ENCODE measurements at regions not wholly inside any gene's neighbourhood (a gene's known extent, or its start where the extent isn't known, plus 50 kb on each side); places are given as distances from the start of the nearest gene placed in this dataset.
A peak's percentile ranks its signal among the peaks of the same experiment; 100 is the strongest.
"Not testable (repeated sequence)": the region's sequence is repeated elsewhere in the genome, so short reads cannot be mapped to it uniquely, and the experiment has no call there.

DNA sequence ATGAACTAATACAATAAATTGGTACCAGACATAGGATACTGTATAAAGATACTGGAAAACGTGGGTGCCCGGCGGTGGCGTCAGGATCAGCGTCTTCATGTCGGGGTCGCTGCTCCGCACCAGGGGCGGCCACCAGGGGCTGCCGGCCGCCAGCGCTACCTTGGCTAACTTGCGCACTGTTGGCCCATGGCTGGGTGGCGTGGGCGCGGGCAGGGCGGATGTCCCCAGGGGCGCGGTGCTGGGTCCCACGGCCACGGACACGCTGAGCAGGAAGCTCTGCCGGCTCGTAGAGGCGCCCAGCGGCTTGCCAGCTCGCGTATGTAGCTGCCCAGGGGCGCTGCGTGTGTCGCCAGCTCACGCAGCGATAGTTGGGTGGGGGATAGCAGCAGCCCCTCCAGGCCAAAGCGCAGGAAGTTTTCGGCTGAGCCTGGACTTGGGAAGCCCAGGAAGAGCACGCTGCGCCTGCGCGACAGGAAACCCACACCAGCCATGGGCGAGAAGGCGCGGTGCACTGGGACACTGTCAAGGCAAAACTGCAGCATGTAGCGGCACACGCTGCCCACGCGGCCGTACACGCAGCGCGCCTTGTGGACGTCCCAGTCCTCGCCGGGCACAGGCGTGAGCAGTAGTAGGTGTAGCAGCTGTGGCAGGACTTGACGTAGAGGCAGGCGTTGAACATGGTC, 299.9 kb downstream of the CCDC74A start:
- no peak for DNase-seq (ENCODE audit: low read depth, low spot score)

DNA sequence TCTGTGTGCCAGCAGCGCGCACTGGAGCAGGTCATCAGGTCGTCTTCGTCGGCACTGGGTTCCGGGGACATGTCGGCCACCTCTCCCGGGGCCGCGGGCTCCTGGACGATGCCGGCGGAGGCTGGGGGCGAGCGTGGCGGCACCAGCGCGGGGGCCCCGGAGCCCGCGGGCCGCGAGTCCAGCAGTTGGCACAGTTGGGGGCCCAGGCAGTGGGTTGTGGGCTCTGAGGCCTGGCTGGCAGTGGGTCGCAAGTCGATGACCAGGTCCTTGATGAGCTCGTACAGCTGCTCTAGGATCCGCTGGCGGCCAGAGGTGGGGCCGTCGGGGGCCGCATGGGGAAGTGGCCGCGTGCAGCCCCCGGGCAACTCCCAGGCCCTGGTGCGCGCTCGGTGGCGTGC, 300.5 kb downstream of the CCDC74A start:
- no peak for DNase-seq (ENCODE audit: low read depth, low spot score)

DNA sequence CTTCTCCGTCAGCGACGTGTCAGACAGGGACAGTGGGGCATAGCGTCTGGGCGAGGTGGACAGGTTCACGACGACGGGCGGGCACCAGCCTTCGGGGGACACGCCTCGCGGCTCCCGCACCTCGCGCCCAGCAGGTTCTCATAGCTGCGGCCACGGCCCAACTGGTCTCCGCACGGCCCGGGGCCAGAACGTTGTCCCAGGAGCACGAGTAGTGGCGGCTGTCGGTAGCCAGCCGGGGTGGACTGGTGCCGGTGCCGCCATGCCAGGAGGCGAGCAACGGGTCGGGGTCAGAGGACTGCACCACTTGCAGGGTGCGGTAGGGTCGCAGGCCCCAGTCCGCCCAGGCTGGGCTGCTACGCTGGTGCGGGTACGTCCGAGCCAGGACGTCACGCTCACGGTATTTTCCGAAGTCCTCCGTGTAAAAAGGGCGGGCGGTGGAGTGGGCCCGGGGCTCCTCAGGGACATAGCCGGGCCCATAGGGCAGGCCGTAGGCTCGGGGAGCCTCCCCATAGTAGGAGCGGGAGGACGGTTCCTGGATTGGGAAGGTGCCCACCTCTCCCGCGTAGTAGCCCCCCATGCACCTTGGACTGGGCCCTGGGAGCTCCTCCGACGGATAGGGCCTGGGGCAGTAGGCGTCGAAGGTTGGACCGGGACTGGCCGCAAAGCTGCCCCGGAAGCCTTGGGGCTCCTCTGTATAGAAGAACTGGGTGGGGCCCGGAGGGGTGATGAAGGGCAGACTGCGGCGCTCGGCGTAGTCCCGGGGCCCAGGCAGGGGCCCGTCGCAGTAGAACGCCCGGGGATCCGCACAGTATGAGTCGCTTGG, 301.2 kb downstream of the CCDC74A start:
- not testable (repeated sequence) for DNase-seq (ENCODE audit: low read depth, low spot score)

DNA sequence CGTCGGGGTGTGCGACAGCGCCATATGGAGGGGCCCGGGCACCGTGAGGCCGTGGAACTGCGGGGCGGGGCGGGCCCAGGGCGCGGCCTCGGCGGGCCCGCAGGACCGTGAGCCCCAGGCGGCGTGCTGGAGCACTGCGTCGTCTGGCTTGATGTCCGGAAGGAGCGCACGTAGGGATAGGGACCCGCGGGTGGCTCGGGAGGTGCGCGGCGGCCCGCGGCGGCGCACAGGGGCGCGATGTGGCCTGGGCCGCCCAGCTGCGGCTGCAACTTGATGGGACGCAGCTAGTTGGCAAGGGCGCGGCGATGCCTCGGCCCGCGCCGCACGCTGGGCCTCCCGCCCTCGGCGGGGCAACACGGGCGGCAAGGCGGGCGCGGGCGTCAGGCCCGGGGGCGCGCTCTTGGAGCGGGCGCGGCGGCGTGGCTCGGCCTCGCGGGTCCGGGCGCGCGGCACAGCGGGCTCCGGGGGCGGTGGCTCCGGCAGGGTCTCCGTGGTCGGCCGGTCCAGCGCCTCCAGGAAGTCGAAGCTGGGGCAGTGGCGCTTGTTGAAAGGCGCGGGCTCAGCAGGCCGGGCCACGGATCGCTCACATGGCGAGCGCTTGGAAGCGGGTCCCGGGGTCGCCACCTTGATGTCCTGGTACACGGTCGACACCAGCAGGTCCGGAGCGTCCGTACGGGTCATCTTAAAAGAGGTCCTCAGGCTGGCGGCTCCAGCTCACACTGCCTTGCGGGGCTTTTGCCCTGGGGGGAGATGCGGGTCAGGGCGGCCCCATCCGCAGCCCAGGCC, 302.0 kb downstream of the CCDC74A start:
- not testable (repeated sequence) for DNase-seq (ENCODE audit: low read depth, low spot score)

DNA sequence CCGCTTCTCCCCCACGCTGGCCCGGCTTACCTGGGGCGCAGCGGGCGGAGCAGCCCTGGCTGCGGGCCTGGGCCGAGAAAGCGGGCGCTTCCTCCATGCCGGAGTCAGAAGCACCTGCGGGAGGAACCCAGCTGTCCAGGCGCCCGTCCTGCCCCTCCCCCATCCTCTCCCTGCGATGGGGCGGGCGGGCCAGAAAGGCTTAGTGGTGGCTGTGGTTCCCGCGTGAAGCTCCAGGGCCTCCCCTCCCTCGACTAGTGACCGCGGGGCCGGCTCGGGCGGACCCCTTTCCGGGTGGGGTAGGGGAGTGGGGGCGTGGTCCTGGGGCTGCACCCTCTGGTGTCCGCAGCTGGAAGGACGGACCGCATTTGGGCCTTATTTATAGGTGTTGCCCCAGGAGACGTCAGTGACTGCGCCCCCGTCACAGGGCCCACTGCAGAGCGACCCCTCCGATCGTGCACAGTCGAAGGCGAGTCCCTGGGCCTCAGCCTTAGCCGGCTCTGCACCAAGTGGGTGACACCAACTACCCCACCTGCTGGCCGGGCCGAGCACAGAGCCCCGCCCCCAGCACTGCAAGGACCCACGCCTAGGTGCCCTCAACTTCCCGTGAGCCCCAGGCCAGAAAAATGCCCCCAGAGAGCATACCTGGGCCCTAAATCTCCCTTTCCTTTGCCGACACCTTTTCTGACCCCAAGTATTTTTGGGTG, 302.7 kb downstream of the CCDC74A start:
- DNase-seq (ENCODE audit: low read depth, low spot score), result not testable (repeated sequence)

DNA sequence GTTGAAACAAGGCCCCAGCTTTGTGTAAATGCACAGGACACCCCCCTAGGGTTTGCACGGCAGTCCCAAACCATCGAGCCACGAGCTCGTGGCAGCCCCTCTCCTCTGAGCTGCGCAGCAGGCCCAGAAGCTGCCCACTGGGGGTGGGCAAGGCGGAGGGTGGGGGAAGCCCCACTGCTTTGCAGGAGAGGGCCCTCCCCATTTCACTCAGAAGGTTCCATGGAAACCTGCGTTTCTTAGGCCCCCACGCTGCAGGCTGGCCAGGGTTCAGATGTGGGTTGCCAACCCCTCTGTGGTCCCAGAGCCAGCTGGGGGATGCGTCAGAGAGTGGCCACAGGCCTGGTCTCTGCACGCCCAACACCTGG, 303.2 kb downstream of the CCDC74A start:
- DNase-seq (ENCODE audit: low read depth, low spot score), result not testable (repeated sequence)

DNA sequence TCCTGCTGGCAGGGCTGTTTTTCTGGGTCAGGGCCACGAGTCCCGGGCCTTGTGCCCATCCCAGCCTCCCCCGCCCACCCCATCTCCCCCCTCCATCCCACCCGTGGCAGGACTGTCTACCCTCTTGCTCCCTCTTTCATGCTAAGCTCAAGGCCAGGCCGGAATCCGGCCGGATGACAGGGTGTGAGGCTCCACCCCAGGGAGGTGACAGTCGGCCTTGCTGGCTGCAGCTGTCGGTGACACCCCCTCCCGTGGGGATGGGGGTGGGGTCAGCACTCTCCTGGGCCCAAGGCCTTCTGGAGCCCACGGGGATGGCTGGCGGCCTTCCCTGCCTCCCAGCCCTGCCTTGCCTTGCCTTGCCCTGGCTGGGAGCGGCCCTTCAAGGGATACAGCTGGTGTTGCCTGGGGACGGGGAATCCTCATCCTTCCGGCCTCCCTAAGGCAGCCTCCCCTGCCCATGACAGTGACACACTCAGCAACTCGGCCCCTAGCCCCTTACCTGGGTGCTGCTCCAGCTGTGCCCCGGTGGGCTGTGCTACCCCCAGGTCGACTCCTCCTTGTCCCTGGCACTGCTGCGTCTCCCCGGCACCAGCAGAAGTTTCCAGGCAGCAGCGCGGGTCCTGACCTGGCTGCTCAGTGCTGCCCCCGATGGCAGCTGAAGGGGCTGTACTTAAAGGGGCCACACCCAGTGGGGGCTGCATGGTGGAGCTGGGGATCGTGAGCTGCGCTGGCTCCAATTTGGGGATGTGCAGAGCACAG, 303.9 kb downstream of the CCDC74A start:
- peak; percentile 68 for DNase-seq (ENCODE audit: low read depth, low spot score)

DNA sequence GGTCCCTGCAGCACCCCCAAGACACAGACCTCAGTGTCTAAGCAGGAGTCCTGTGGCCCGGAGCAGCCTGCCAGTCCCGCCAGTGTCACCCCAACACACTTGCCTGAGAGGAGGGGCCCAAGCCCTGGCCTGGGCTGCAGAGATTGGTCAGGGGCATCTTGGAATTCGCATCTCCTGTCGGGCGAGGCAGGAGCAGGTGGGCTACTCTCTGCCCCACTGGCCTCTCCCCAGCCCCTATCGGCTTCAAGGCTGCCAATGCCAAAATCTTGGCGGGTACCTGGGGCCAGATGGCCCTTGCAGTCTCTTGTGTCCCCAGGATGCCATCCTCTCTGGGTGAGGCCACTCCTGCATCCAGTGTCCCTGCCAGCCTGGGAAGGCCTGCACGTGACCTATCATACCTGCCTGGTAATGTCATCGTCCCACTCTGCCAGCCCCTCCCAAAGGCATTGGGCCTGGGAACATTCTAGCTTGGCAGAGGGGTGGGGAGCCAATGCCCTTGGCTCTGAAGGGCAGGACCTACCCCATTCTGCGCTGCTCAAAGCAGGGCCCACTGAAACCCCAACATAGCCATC, 304.6 kb downstream of the CCDC74A start:
- DNase-seq (ENCODE audit: low read depth, low spot score), result not testable (repeated sequence)

DNA sequence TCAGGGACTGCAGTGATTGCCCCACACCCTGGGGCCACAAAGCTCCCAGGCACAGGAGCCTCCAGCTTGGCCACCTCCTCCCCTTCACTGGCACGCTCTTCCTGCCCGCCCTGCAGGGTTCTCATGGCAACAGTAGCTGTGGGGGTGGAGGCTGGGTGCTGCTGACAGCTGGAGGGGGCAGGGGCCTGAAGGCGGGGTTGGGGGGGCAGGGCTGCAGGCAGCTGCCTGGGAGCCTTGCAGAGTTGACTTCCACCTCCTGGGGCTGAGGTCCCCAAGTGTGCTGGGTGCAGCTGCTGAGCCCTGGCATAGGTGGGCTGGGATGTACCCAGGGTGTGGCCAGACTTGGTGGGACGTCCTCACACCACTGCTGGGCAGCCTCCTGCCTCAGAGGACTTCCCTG, 305.2 kb downstream of the CCDC74A start:
- not testable (repeated sequence) for DNase-seq (ENCODE audit: low read depth, low spot score)

DNA sequence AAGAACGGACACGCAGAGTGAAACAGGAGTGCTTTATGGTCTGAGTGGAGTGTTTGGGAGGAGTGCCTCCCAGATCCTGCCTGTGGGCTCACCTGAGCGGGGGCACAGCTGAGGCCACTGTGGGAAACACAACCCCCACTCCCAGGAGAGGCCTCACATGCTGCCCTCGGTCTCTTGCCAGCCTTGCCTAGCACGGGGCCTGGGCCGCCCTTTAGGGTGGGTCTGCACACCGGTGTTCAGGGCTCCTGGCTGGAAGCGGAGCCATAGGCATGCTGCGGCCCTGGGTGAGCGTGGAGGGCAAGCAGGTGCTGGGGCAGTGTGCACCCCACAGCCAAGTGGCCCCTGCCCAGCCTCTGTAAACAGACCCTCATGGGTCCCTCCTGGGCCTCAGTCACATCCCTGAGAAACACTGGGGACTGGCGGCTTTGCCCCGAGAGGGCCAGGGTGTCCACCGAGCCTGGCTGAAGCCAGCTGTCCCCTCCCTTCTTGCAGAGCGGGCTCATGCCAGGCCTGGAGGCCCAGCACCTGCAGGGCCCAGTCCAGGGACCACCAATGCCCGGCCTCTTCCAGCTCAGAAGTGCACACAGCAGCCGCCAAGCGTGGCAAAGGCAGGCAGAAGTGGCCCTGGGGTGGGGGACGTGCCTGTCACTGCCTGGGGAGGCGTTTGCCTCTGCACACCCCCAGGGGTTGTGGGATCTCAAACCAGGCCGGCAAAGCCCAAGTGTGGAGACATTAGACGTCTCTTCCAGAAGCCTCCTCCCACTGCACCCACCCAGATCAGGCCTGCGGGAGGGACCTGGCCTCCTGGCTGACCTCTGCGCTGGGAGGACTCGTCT, 305.9 kb downstream of the CCDC74A start:
- not testable (repeated sequence) for DNase-seq (ENCODE audit: low read depth, low spot score)

DNA sequence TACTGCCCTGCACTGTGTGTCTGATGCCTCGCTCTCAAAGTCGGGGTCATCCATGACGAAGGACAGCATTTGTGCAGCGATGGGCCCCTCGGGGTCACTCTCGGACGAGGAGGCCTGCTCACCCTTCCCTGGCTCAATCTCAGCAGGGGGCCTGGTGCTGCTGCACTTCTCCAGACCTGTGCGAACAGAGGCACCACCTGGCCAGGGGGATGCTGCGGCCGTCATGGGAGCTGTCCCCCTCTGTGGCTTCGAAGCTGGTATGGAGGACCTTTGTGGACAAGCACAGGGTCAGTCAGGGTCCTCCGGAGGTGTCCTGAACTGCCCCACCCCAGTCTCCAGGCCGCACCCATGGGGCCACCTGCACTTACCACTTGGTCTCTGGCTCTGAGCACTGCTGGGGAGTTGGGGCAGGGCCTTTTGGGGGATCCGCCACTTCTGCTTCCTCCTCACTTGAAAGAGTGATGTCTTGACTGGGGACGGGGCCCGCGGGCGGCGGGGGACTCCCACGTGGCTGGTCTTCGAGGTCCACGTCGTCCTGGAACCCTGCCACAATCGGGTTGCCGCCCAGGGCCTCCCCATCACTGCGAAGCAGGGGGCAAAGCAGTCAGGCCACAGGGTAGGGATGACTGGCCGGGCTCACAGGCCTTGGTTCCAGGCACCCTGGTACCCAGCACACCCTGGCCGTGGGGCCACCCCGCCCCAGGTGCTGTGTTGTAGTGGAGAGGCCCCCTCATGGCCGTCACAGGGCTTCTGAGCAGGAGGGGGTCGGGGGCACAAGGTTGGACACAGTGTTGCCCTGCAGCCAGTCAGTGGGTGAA, 306.7 kb downstream of the CCDC74A start:
- DNase-seq (ENCODE audit: low read depth, low spot score), result not testable (repeated sequence)

DNA sequence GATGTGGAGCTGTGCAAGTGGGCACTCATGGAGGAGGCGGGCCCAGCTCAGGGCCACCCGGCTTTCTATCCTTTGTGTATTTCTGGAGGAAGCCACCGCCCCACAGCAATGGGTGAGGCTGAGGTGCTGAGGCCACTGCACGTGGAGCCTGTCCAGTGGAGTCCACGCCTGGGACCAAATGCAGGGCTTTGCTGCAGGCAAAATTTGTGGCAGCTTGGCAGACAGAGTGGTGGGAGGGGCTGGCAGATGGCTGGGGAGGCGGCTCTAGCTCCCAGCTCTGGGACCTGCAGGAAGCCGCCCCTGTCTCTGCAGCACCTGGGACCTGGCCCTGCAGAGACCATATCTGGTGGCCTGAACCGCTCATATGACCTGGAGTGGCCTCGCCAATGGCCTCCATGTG, 307.3 kb downstream of the CCDC74A start:
- DNase-seq (ENCODE audit: low read depth, low spot score), result not testable (repeated sequence)

DNA sequence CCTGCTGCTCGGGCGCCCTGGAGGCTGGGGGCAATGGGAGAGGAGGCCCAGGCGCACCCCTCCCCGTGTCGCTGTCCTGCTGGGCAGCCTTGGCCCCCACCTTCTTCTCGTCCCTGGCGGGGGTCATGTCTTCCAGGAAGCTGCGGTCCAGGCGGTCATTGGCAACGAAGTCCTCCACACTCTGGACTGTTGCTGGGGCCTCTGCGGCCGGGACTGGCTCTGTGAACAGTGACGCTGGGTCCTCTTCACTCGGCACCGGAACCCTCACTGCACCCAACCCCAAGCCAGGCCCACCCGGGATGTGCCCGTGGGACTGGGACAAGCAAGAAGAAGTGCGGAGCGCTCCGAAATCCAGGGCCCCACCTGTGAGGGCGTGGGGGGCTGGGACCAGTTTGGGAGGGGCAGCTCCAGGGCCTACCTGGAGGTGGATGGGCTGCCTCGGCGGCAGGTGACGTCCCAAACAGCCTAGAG, 308.0 kb downstream of the CCDC74A start:
- DNase-seq (ENCODE audit: low read depth, low spot score), result no peak

DNA sequence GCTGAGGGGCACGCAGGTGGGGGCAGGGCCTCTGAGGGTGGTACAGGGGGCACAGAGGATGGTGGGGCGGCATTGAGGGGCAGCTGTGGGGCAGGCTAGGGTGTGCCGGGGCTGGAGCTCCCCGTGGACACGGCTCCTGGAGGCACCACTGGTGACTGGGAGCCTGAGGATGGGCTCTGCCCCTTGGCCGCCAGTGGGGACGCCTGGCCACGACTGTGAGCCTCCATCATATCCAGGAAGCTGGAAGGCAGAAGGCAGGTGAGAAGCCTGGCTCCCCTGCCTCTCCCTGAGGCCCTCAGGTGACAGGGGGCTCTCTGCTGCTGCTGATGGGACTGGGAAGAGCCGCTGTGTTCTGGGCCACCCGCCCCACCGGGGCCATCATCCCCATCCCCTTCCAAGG, 308.4 kb downstream of the CCDC74A start:
- DNase-seq (ENCODE audit: low read depth, low spot score), result not testable (repeated sequence)

DNA sequence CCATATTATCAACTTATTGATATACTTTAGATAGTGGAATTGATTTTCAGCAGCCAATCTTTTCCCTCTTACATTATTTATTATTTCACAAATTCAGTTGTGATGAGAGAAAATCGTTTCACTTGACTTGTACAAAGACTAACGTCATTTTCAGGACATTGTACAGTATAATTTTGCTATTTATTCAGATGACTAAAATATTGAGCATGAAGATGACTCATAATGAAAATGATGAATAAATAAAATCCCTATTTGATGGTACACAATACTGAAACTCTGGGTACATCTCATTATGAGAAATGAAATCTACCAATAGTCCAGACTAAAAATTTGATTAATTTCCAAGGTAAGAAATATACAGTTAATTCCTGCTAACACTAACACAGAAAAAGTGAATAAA, 316.4 kb downstream of the CCDC74A start:
- not testable (repeated sequence) for DNase-seq (ENCODE audit: low read depth, low spot score)

DNA sequence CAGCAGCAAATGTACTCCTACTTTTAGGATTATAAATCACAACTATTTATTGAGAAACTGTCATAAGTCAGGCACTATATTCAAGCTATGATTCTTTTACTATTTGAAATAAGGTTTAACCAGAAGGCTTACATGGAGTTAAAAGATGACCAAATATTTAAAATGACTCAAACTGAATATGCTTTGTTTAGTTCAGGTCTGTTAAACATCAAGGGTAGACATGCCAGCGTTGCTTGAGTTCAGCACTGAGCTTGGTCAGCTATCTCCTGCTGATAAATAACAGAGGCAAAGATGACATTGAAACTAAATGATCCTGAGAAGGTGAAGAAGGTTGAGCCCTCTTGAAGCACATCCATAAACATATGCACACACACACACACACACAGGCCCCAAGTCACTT, 305.6 kb downstream of the ANKRD30BL start:
- not testable (repeated sequence) for DNase-seq (ENCODE audit: low read depth, low spot score)

DNA sequence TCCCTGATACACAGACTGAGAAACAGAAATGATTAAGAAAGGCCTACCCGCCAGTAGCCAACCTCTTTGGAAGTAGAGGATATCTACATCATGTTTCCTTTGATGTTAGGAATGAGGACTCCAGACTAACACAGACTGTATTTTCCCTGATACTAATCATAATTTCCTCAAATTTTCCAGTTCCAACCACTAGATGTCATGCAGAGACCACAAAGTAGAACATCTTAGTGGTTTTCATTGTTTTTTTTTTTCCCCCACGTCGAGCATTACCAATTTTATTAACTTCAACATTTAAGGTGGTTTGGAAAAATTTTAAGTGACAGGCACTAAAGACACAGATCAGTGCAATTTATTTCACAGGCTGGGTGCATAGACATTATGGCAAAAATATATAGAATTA, 303.6 kb downstream of the ANKRD30BL start:
- not testable (repeated sequence) for DNase-seq (ENCODE audit: low read depth, low spot score)

Measured in ELF-1 (cell line).